Stimulated activated CD8-positive, alpha-beta memory T cell treated with anti-CD3 and anti-CD28 coated beads, Interleukin-4, amount 100 ng/mL, for 1 hour (primary cell): ENCODE measurements at regions not wholly inside any gene's neighbourhood (a gene's known extent, or its start where the extent isn't known, plus 50 kb on each side); places are given as distances from the start of the nearest gene placed in this dataset.

Experiments
- DNase-seq, 2 donors: peaks; one replicate each; pipeline ENCODE4 v3.0.0-alpha.2; 2020; ENCODE audit warnings: low read depth in 2 of 2, low spot score in 1 of 2

- no peak for DNase-seq
Observed at GRCh38 chr3:106208967-106209366, 340.2 kb upstream of the CBLB start.

GRCh38 chr3:106209482-106209881, 340.7 kb upstream of the CBLB start:
- DNase-seq, result no peak

GRCh38 chr3:106210923-106211322, 342.1 kb upstream of the CBLB start:
- DNase-seq, result no peak

GRCh38 chr3:106212665-106213222, 343.9 kb upstream of the CBLB start:
- no peak for DNase-seq

- no peak for DNase-seq
Observed at GRCh38 chr3:106213954-106214353, 345.1 kb upstream of the CBLB start.

- DNase-seq, result no peak
Observed at GRCh38 chr3:106214641-106215040, 345.8 kb upstream of the CBLB start.

- no peak for DNase-seq
Observed at GRCh38 chr3:106215047-106215446, 346.2 kb upstream of the CBLB start.

GRCh38 chr3:106217745-106218144, 348.9 kb upstream of the CBLB start:
- no peak for DNase-seq

GRCh38 chr3:106227068-106227467, 358.3 kb upstream of the CBLB start:
- DNase-seq, result no peak

GRCh38 chr3:106228271-106228670, 359.5 kb upstream of the CBLB start:
- DNase-seq, result no peak

- DNase-seq, result no peak
Observed at GRCh38 chr3:106229495-106230278, 360.9 kb upstream of the CBLB start.

GRCh38 chr3:106231086-106231485, 362.3 kb upstream of the CBLB start:
- DNase-seq, result no peak

GRCh38 chr3:106232956-106233355, 364.1 kb upstream of the CBLB start:
- no peak for DNase-seq

GRCh38 chr3:106239195-106239697, 370.4 kb upstream of the CBLB start:
- no peak for DNase-seq

GRCh38 chr3:106241593-106241992, 372.8 kb upstream of the CBLB start:
- DNase-seq, result no peak

GRCh38 chr3:106242781-106243180, 374.0 kb upstream of the CBLB start:
- DNase-seq, result no peak

GRCh38 chr3:106245400-106245799, 376.6 kb upstream of the CBLB start:
- no peak for DNase-seq

- DNase-seq, result no peak
Observed at GRCh38 chr3:106247902-106248684, 379.3 kb upstream of the CBLB start.

GRCh38 chr3:106249159-106249558, 380.3 kb upstream of the CBLB start:
- no peak for DNase-seq

- DNase-seq, result no peak
Observed at GRCh38 chr3:106249981-106250380, 381.2 kb upstream of the CBLB start.

- no peak for DNase-seq
Observed at GRCh38 chr3:106251160-106251892, 382.5 kb upstream of the CBLB start.
